GM12873 (cell line): ENCODE measurements at regions not wholly inside any gene's neighbourhood (a gene's known extent, or its start where the extent isn't known, plus 50 kb on each side); places are given as distances from the start of the nearest gene placed in this dataset.

ENCODE experiments used
- CTCF ChIP-seq: IDR thresholded peaks from 2 replicates; pipeline ENCODE4 v1.5.1; 2012; ENCODE audit warnings: low read depth, mild to moderate bottlenecking, moderate library complexity, low read length, control low read depth; ENCODE audit not compliant: insufficient read depth; ENCODE audit errors: missing control alignments

- TF ChIP-seq CTCF = no peak
These were observed 76.0 kb downstream of the ATPSCKMT start for GRCh38 chr5:10173716-10174115.

- TF ChIP-seq CTCF = no peak
These were observed 77.4 kb downstream of the ATPSCKMT start for GRCh38 chr5:10172247-10172646.

- TF ChIP-seq CTCF = no peak
These were observed 80.3 kb downstream of the ATPSCKMT start for GRCh38 chr5:10169359-10169758.

GRCh38 chr5:10168254-10168653 is 81.4 kb downstream of the ATPSCKMT start:
- TF ChIP-seq CTCF = no peak

GRCh38 chr5:10167806-10168205 is 81.9 kb downstream of the ATPSCKMT start:
- no peak for TF ChIP-seq CTCF

GRCh38 chr5:10166392-10166791 is 83.3 kb downstream of the ATPSCKMT start:
- no peak for TF ChIP-seq CTCF

- TF ChIP-seq CTCF = no peak
These were observed 87.2 kb downstream of the ATPSCKMT start for GRCh38 chr5:10162468-10162867.
